Transverse colon (tissue), 4 donors: ENCODE measurements at regions not wholly inside any gene's neighbourhood (a gene's known extent, or its start where the extent isn't known, plus 50 kb on each side); places are given as distances from the start of the nearest gene placed in this dataset.

Source experiments
- DNase-seq: peaks from one replicate; pipeline ENCODE4 v3.0.0-alpha.2; 2019
- H3K27ac ChIP-seq, 4 donors: fragments of 200-600 bp; sonication (generic); 2 replicates each; pipeline ENCODE4 v1.5.1; 2016 to 2018; ENCODE audit warnings: inconsistent platforms in 4 of 4
- H3K27me3 ChIP-seq: fragments of 200-600 bp; sonication (generic); 2 replicates; pipeline ENCODE4 v1.5.1; 2017; ENCODE audit warnings: inconsistent platforms
- H3K36me3 ChIP-seq, 4 donors: fragments of 200-600 bp; sonication (generic); 2 replicates each; pipeline ENCODE4 v1.5.1; 2017 to 2019; ENCODE audit warnings: inconsistent platforms in 4 of 4
- H3K4me1 ChIP-seq, 4 donors: fragments of 200-600 bp; sonication (generic); 2 replicates each; pipeline ENCODE4 v1.5.1; 2017 to 2020; ENCODE audit warnings: inconsistent platforms in 4 of 4
- H3K4me3 ChIP-seq, 4 donors: fragments of 200-600 bp; sonication (generic); 1 replicate in 1 of 4; 2 replicates in 3 of 4; pipeline versions ENCODE4 v1.5.1 to v1.6.1; 2017 to 2019; ENCODE audit warnings: inconsistent platforms in 4 of 4
- H3K9me3 ChIP-seq, 2 donors: fragments of 200-600 bp; sonication (generic); 2 replicates each; pipeline ENCODE4 v1.5.1; 2017 to 2019; ENCODE audit warnings: inconsistent platforms in 2 of 2
- EP300 ChIP-seq: sonication (generic); formaldehyde crosslinking; IDR thresholded peaks from one replicate; pipeline ENCODE4 v1.6.1; 2017; ENCODE audit warnings: antibody characterized with exemption, low read depth
- POLR2A ChIP-seq: fragments of 450-650 bp; IDR thresholded peaks from one replicate; pipeline ENCODE4 v1.6.1; 2016; ENCODE audit warnings: antibody characterized with exemption, mild to moderate bottlenecking, moderate library complexity
- POLR2AphosphoS5 ChIP-seq, 3 donors: sonication (generic); formaldehyde crosslinking; IDR thresholded peaks; one replicate each; pipeline ENCODE4 v1.6.1; 2016; ENCODE audit warnings: antibody characterized with exemption in 3 of 3
- WGBS, 2 donors: methylation state at CpG; one replicate each; pipeline ENCODE4 v1.1.5; 2018; ENCODE audit warnings: low coverage in 1 of 2; 5-methylcytosine and 5-hydroxymethylcytosine counted together
- in situ Hi-C, 4 donors: fragments of 200-750 bp; cut with MboI; loops; one replicate each; pipeline versions ENCODE4 v1.15.0 to v1.15.1; 2017; ENCODE audit warnings: low sequenced_read_pairs in 3 of 4, low pct_ligation_motif_present in 1 of 4, low pct_unique_long_range_greater_than_20kb in 1 of 4
- intact Hi-C: fragments of 100-400 bp; cut with DNase I; formaldehyde crosslinking; loops from one replicate; pipeline ENCODE4 v1.15.1; 2023; ENCODE audit warnings: low total_unique reads
- TF ChIP-seq, protein P1 (sequence below), 5 experiments: fragments of 200-600 bp in 3 of 5; fragments of 450-650 bp in 2 of 5; sonication (generic) in 3 of 5; IDR thresholded peaks; 1 replicate in 2 of 5; 2 replicates in 3 of 5; pipeline ENCODE4 v1.5.1; 2016 to 2017; ENCODE audit warnings: antibody characterized with exemption in 5 of 5, inconsistent platforms in 3 of 5, mild to moderate bottlenecking in 2 of 5, moderate library complexity in 1 of 5

DNA sequence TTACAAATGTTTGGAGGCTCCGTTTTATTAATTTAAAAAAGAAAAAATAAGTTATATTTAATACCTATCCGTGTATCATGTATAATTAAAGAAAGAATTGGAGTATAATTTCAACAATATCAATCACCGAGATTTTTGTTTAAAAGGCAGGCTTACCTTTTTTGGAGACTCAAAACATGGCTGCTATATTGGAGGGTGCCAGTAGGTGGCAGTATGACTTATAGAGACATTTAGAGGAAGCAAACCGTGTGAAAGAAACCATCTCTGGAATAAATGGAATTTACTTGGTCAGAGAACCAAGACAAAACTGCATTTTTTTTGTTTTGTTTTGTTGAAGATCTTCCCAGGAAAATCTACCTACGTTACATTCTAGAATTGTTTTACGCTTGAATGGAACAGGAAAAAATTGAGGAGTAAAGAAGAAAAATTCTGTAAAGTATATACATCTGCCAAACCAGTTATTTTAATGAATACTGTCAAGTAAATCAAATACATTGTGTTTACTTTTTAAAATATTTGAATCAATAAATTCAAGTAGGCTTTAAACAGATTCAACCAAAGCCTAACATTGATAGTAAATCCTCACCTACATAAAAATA is 802.6 kb upstream of the ALCAM start:
- in situ Hi-C loops, result no loop called here
- no peaks in the 10 kb centered on the region for H3K4me1 ChIP-seq
- no peaks in the 10 kb centered on the region for H3K27me3 ChIP-seq
- H3K36me3 ChIP-seq, result no peaks in the 10 kb centered on the region
- TF ChIP-seq, protein P1, sequence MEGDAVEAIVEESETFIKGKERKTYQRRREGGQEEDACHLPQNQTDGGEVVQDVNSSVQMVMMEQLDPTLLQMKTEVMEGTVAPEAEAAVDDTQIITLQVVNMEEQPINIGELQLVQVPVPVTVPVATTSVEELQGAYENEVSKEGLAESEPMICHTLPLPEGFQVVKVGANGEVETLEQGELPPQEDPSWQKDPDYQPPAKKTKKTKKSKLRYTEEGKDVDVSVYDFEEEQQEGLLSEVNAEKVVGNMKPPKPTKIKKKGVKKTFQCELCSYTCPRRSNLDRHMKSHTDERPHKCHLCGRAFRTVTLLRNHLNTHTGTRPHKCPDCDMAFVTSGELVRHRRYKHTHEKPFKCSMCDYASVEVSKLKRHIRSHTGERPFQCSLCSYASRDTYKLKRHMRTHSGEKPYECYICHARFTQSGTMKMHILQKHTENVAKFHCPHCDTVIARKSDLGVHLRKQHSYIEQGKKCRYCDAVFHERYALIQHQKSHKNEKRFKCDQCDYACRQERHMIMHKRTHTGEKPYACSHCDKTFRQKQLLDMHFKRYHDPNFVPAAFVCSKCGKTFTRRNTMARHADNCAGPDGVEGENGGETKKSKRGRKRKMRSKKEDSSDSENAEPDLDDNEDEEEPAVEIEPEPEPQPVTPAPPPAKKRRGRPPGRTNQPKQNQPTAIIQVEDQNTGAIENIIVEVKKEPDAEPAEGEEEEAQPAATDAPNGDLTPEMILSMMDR (IDR thresholded peaks at IDR 0.05), result peak; percentile 34 to 73 (median 61)
- TF ChIP-seq POLR2A, result no peak
- DNase-seq, result peak; percentile 53
- H3K9me3 ChIP-seq, result no peaks in the 10 kb centered on the region
- H3K27ac ChIP-seq, result no peak overlapping the region
- WGBS, 2 donors, result 51 to 65% methylated on average over 6 of the region's 6 CpGs
- no peak overlapping the region for H3K4me3 ChIP-seq
- intact Hi-C loops, result no loop called here

- in situ Hi-C loops, result no loop called here
- no peak for TF ChIP-seq POLR2A
- TF ChIP-seq EP300, result no peak
- TF ChIP-seq, protein P1 (IDR thresholded peaks at IDR 0.05), result no peak
- no peak for TF ChIP-seq POLR2AphosphoS5 (IDR thresholded peaks at IDR 0.05)
- intact Hi-C loops, result no loop called here
Observed at GRCh38 chr3:104566054-104566453, 800.7 kb upstream of the ALCAM start.

GRCh38 chr3:104575634-104576033 is 791.1 kb upstream of the ALCAM start:
- intact Hi-C loops, result no loop called here
- TF ChIP-seq EP300 (no peak), POLR2AphosphoS5 (IDR thresholded peaks at IDR 0.05) (no peak), POLR2A (no peak)
- TF ChIP-seq, protein P1 (IDR thresholded peaks at IDR 0.05), result no peak
- Histone ChIP-seq H3K27ac (no peak overlapping the region), H3K4me3 (no peak overlapping the region), H3K36me3 (no peaks in the 10 kb centered on the region), H3K9me3 (peaks cover 11 to 13% of the 10 kb centered on the region in 2 donors), H3K27me3 (no peaks in the 10 kb centered on the region), H3K4me1 (no peaks in the 10 kb centered on the region)
- 73% methylated on average over 1 of the region's 1 CpG; no CpG with 5 or more reads in 1 of the 2 donors for WGBS, 2 donors
- in situ Hi-C loops, result no loop called here
- DNase-seq, result no peak

More at GRCh38 chr3:104566054-104566453, 800.7 kb upstream of the ALCAM start:
- Histone ChIP-seq H3K4me1 (no peaks in the 10 kb centered on the region), H3K36me3 (no peaks in the 10 kb centered on the region), H3K4me3 (no peak overlapping the region), H3K27me3 (no peaks in the 10 kb centered on the region), H3K27ac (no peak overlapping the region), H3K9me3 (no peaks in the 10 kb centered on the region)
- no peak for DNase-seq

GRCh38 chr3:104578558-104578957 is 788.2 kb upstream of the ALCAM start:
- Histone ChIP-seq H3K4me1 (no peaks in the 10 kb centered on the region), H3K27ac (no peak overlapping the region), H3K36me3 (no peaks in the 10 kb centered on the region), H3K9me3 (peaks cover 11 to 13% of the 10 kb centered on the region in 2 donors), H3K4me3 (no peak overlapping the region), H3K27me3 (no peaks in the 10 kb centered on the region)
- in situ Hi-C loops, result no loop called here
- WGBS, 2 donors, result 72% methylated on average over 3 of the region's 3 CpGs; no CpG with 5 or more reads in 1 of the 2 donors
- no peak for DNase-seq
- intact Hi-C loops, result no loop called here
- no peak for TF ChIP-seq POLR2A
- no peak for TF ChIP-seq EP300
- TF ChIP-seq, protein P1 (IDR thresholded peaks at IDR 0.05), result no peak
- no peak for TF ChIP-seq POLR2AphosphoS5 (IDR thresholded peaks at IDR 0.05)
